ENCODE measurements at regions not wholly inside any gene's neighbourhood (a gene's known extent, or its start where the extent isn't known, plus 50 kb on each side); places are given as distances from the start of the nearest gene placed in this dataset.

GRCh38 chr18:65988386-65988785 lies 237.6 kb downstream of the CDH7 start:
- intact Hi-C loops (cut with DNase I; ENCODE audit: low total_unique reads): no loop called here
- WGBS, 2 donors: 44 to 64% methylated on average over 1 of the region's 1 CpG
- Histone ChIP-seq H3K4me1 (no peaks in the 10 kb centered on the region), H3K4me3 (no peak overlapping the region), H3K27ac (no peak overlapping the region), H3K36me3 (ENCODE audit: low read depth, missing control alignments) (no peaks in the 10 kb centered on the region), H3K9me3 (no peaks in the 10 kb centered on the region), H3K27me3 (no peaks in the 10 kb centered on the region)
- DNase-seq: no peak
- TF ChIP-seq CTCF (IDR thresholded peaks at IDR 0.05): no peak
- TF ChIP-seq POLR2A (IDR thresholded peaks at IDR 0.05): no peak

GRCh38 chr18:65983750-65984149 lies 232.9 kb downstream of the CDH7 start:
- no peak for DNase-seq
- no peaks in the 10 kb centered on the region for H3K36me3 ChIP-seq (ENCODE audit: low read depth, missing control alignments)
- no peaks in the 10 kb centered on the region for H3K27me3 ChIP-seq
- H3K4me1 ChIP-seq: no peaks in the 10 kb centered on the region
- H3K4me3 ChIP-seq: no peak overlapping the region
- no peak overlapping the region for H3K27ac ChIP-seq
- intact Hi-C loops (cut with DNase I; ENCODE audit: low total_unique reads): no loop called here
- TF ChIP-seq CTCF (IDR thresholded peaks at IDR 0.05) (no peak), POLR2A (IDR thresholded peaks at IDR 0.05) (no peak)
- H3K9me3 ChIP-seq: no peaks in the 10 kb centered on the region
- WGBS, 2 donors: 52 to 73% methylated on average over 1 of the region's 1 CpG

GRCh38 chr18:65975536-65975935 lies 224.7 kb downstream of the CDH7 start:
- Histone ChIP-seq H3K4me1 (no peaks in the 10 kb centered on the region), H3K27ac (no peak overlapping the region), H3K27me3 (no peaks in the 10 kb centered on the region), H3K9me3 (no peaks in the 10 kb centered on the region), H3K36me3 (ENCODE audit: low read depth, missing control alignments) (no peaks in the 10 kb centered on the region), H3K4me3 (no peak overlapping the region)
- DNase-seq: no peak
- intact Hi-C loops (cut with DNase I; ENCODE audit: low total_unique reads): no loop called here
- TF ChIP-seq POLR2A (IDR thresholded peaks at IDR 0.05) (no peak), CTCF (IDR thresholded peaks at IDR 0.05) (no peak)
- whole genome bisulfite sequencing, 2 donors: 69% methylated on average over 3 of the region's 3 CpGs

- 84 to 85% methylated on average over 3 of the region's 3 CpGs for WGBS, 2 donors
- DNase-seq: no peak
- intact Hi-C loops (cut with DNase I; ENCODE audit: low total_unique reads): no loop called here
- H3K4me3 ChIP-seq: no peak overlapping the region
- no peaks in the 10 kb centered on the region for H3K4me1 ChIP-seq
- TF ChIP-seq CTCF (IDR thresholded peaks at IDR 0.05): no peak
- TF ChIP-seq POLR2A (IDR thresholded peaks at IDR 0.05): no peak
- H3K27ac ChIP-seq: no peak overlapping the region
- H3K27me3 ChIP-seq: no peaks in the 10 kb centered on the region
- H3K36me3 ChIP-seq (ENCODE audit: low read depth, missing control alignments): no peaks in the 10 kb centered on the region
- no peaks in the 10 kb centered on the region for H3K9me3 ChIP-seq
Observed at GRCh38 chr18:65974758-65975157, 223.9 kb downstream of the CDH7 start.

- intact Hi-C loops (cut with DNase I; ENCODE audit: low total_unique reads): no loop called here
- no peaks in the 10 kb centered on the region for H3K9me3 ChIP-seq
- DNase-seq: no peak
- 73 to 77% methylated on average over 7 of the region's 7 CpGs for WGBS, 2 donors
- H3K4me3 ChIP-seq: no peak overlapping the region
- no peaks in the 10 kb centered on the region for H3K36me3 ChIP-seq (ENCODE audit: low read depth, missing control alignments)
- no peaks in the 10 kb centered on the region for H3K4me1 ChIP-seq
- no peak for TF ChIP-seq CTCF (IDR thresholded peaks at IDR 0.05)
- no peak for TF ChIP-seq POLR2A (IDR thresholded peaks at IDR 0.05)
- no peak overlapping the region for H3K27ac ChIP-seq
- H3K27me3 ChIP-seq: no peaks in the 10 kb centered on the region
Observed at GRCh38 chr18:65968239-65969004, 217.6 kb downstream of the CDH7 start.
